ENCODE measurements at regions not wholly inside any gene's neighbourhood (a gene's known extent, or its start where the extent isn't known, plus 50 kb on each side); places are given as distances from the start of the nearest gene placed in this dataset. TPM values are rescaled to one million over a fixed set of nuclear protein-coding genes. Genes with fewer than 3 reads are reported as not detected.

DNA sequence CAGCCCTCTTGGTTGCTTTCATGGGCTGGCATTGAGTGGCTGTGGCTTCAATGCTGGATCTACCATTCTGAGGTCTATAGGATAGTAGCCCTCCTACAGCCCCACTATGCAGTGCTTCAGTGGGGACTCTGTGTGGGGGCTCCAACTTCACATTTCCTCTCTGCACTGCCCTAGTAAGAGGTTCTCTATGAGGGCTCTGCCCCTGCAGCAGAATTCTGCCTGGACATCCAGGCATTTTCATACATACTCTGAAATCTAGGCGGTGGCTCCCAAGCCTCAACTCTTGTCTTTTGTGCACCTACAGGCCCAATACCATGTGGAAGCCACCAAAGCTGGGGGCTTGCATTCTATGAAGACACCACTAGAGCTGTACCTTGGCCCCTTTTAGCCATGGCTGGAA is 195.8 kb downstream of the IGSF11 start:
- DNase-seq (no peak), FAIRE-seq (no peak)
- Histone ChIP-seq H3K9ac (ENCODE audit: low read length in 3 of 3) (no peak overlapping the region), H3K27ac (ENCODE audit: low read depth in 2 of 2, low read length in 2 of 2) (no peak overlapping the region), H3K27me3 (ENCODE audit: control insufficient read depth, insufficient read depth, low read length) (no peaks in the 10 kb centered on the region), H3K36me3 (ENCODE audit: control insufficient read depth in 2 of 3, insufficient read depth in 3 of 3, low read length in 3 of 3) (no peaks in the 10 kb centered on the region), H3K4me1 (ENCODE audit: control insufficient read depth in 2 of 3, insufficient read depth in 2 of 3, low read depth in 1 of 3, low read length in 3 of 3) (no peaks in the 10 kb centered on the region), H3K9me3 (ENCODE audit: control insufficient read depth in 2 of 3, insufficient read depth in 1 of 3, low read length in 3 of 3) (peaks cover 0 to 13% (median 9%) of the 10 kb centered on the region in 3 donors), H3K4me3 (ENCODE audit: low read length in 3 of 3) (no peak overlapping the region)
- intact Hi-C loops (cut with DNase I) = no loop called here
- TF ChIP-seq, protein P1, sequence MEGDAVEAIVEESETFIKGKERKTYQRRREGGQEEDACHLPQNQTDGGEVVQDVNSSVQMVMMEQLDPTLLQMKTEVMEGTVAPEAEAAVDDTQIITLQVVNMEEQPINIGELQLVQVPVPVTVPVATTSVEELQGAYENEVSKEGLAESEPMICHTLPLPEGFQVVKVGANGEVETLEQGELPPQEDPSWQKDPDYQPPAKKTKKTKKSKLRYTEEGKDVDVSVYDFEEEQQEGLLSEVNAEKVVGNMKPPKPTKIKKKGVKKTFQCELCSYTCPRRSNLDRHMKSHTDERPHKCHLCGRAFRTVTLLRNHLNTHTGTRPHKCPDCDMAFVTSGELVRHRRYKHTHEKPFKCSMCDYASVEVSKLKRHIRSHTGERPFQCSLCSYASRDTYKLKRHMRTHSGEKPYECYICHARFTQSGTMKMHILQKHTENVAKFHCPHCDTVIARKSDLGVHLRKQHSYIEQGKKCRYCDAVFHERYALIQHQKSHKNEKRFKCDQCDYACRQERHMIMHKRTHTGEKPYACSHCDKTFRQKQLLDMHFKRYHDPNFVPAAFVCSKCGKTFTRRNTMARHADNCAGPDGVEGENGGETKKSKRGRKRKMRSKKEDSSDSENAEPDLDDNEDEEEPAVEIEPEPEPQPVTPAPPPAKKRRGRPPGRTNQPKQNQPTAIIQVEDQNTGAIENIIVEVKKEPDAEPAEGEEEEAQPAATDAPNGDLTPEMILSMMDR (IDR thresholded peaks at IDR 0.05; ENCODE audit: borderline replicate concordance, extremely low read depth, insufficient read depth) = no peak

DNA sequence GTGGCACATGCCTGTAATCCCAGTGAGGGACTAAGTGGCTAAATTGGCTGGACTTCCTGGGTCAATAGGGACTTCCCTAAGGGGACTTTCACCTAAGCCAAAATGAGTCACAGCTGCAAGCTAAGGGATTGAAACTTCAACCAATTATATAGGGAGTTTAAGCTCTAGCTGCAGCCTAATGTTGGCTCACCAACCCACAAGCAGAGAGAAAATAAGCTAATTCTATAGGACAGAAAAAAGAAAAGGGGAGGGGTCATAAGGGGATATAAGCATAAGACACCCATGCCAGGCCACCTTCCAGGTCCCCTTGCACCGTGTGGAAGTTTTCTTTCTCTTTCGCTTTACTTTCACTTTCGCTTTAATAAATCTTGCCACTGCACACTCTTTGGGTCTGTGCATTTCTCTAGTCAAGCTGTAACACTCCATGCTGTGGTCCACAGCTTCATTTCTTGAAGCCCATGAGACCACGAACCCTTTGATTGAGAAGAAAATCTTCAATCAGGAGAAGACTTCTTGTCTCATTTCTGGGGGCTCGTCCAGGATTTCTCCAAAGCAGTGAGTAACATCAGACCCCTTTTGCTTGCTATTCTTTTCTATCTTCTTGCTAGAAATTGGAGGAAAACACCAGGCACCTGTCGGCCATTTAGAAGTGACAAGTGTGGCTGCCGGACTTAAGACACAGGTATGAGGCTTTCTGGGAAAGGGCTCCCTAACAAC is 192.3 kb downstream of the IGSF11 start:
- intact Hi-C loops (cut with DNase I) = no loop called here
- Histone ChIP-seq H3K9ac (ENCODE audit: low read length in 3 of 3) (no peak overlapping the region), H3K27me3 (ENCODE audit: control insufficient read depth, insufficient read depth, low read length) (no peaks in the 10 kb centered on the region), H3K36me3 (ENCODE audit: control insufficient read depth in 2 of 3, insufficient read depth in 3 of 3, low read length in 3 of 3) (no peaks in the 10 kb centered on the region), H3K4me3 (ENCODE audit: low read length in 3 of 3) (no peak overlapping the region), H3K4me1 (ENCODE audit: control insufficient read depth in 2 of 3, insufficient read depth in 2 of 3, low read depth in 1 of 3, low read length in 3 of 3) (no peaks in the 10 kb centered on the region), H3K27ac (ENCODE audit: low read depth in 2 of 2, low read length in 2 of 2) (no peak overlapping the region), H3K9me3 (ENCODE audit: control insufficient read depth in 2 of 3, insufficient read depth in 1 of 3, low read length in 3 of 3) (peaks cover 0 to 13% (median 7%) of the 10 kb centered on the region in 3 donors)
- TF ChIP-seq, protein P1 (IDR thresholded peaks at IDR 0.05; ENCODE audit: borderline replicate concordance, extremely low read depth, insufficient read depth) = no peak
- DNase-seq (no peak), FAIRE-seq (no peak)

DNA sequence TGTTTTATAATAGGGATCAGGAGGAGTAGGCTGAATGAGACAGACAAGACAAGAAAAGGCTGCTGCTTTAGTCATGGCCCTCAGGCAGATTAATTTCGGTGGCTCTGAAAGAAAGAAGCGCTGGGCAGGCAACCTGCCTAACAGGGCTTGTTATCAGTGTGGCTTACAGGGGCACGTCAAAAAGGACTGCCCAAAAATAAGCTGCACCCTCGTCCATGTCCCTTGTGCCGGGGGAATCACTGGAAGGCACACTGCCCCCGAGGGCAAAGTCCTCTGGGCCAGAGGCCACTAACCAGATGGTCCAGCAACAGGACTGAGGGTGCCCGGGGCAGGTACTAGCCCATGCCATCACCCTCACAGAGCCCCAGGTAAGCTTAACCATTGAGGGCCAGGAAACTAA is 188.5 kb downstream of the IGSF11 start:
- no peak overlapping the region for H3K4me3 ChIP-seq (ENCODE audit: low read length in 3 of 3)
- peaks cover 0 to 13% (median 5%) of the 10 kb centered on the region in 3 donors for H3K9me3 ChIP-seq (ENCODE audit: control insufficient read depth in 2 of 3, insufficient read depth in 1 of 3, low read length in 3 of 3)
- FAIRE-seq (no peak), DNase-seq (no peak)
- H3K9ac ChIP-seq (ENCODE audit: low read length in 3 of 3) = no peak overlapping the region
- no peaks in the 10 kb centered on the region for H3K36me3 ChIP-seq (ENCODE audit: control insufficient read depth in 2 of 3, insufficient read depth in 3 of 3, low read length in 3 of 3)
- intact Hi-C loops (cut with DNase I) = no loop called here
- no peak overlapping the region for H3K27ac ChIP-seq (ENCODE audit: low read depth in 2 of 2, low read length in 2 of 2)
- TF ChIP-seq, protein P1 (IDR thresholded peaks at IDR 0.05; ENCODE audit: borderline replicate concordance, extremely low read depth, insufficient read depth) = no peak
- H3K27me3 ChIP-seq (ENCODE audit: control insufficient read depth, insufficient read depth, low read length) = no peaks in the 10 kb centered on the region
- H3K4me1 ChIP-seq (ENCODE audit: control insufficient read depth in 2 of 3, insufficient read depth in 2 of 3, low read depth in 1 of 3, low read length in 3 of 3) = no peaks in the 10 kb centered on the region

Small RNAs in the stretch of these regions (microRNA-seq; reads per million reads assigned to microRNA genes)
- gene MIR4447 = not detected

Measured in kidney (tissue), 13 donors.